ENCODE measurements at regions not wholly inside any gene's neighbourhood (a gene's known extent, or its start where the extent isn't known, plus 50 kb on each side); places are given as distances from the start of the nearest gene placed in this dataset.

DNA sequence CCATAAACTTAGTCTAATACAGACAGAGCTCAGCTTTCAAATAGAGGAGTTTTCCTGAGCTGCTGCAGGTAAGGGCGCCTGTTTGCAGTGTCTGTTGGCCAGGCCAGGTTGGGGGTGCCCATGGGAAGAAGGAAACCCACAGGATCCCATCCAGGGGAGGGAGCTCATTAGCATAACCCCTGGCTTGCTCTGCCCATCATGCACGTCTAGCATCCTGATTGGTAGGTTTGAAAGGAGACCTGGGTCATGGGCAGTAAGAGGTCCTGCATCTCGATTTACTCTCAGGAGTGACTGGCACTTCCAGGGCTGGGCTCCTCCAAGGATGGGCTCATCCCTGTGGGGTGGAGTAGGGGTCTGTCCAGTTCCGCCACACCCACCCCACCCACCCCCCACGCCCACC lies 103.7 kb upstream of the CLDN14 start:
- TF ChIP-seq, protein P1, sequence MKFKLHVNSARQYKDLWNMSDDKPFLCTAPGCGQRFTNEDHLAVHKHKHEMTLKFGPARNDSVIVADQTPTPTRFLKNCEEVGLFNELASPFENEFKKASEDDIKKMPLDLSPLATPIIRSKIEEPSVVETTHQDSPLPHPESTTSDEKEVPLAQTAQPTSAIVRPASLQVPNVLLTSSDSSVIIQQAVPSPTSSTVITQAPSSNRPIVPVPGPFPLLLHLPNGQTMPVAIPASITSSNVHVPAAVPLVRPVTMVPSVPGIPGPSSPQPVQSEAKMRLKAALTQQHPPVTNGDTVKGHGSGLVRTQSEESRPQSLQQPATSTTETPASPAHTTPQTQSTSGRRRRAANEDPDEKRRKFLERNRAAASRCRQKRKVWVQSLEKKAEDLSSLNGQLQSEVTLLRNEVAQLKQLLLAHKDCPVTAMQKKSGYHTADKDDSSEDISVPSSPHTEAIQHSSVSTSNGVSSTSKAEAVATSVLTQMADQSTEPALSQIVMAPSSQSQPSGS (CRISPR knock-in tag; IDR thresholded peaks at IDR 0.05): no peak
- TF ChIP-seq, protein P2, sequence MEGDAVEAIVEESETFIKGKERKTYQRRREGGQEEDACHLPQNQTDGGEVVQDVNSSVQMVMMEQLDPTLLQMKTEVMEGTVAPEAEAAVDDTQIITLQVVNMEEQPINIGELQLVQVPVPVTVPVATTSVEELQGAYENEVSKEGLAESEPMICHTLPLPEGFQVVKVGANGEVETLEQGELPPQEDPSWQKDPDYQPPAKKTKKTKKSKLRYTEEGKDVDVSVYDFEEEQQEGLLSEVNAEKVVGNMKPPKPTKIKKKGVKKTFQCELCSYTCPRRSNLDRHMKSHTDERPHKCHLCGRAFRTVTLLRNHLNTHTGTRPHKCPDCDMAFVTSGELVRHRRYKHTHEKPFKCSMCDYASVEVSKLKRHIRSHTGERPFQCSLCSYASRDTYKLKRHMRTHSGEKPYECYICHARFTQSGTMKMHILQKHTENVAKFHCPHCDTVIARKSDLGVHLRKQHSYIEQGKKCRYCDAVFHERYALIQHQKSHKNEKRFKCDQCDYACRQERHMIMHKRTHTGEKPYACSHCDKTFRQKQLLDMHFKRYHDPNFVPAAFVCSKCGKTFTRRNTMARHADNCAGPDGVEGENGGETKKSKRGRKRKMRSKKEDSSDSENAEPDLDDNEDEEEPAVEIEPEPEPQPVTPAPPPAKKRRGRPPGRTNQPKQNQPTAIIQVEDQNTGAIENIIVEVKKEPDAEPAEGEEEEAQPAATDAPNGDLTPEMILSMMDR (IDR thresholded peaks at IDR 0.05 in 2 of 3, conservative IDR thresholded peaks at IDR 0.05 in 1 of 3; ENCODE audit: insufficient read depth in 2 of 3, low read depth in 1 of 3, low read length in 3 of 3): no peak
- TF ChIP-seq ZNF232 (CRISPR knock-in tag; IDR thresholded peaks at IDR 0.05) (no peak), TBL1XR1 (IDR thresholded peaks at IDR 0.05; ENCODE audit: low read length in 2 of 2) (no peak), CEBPB (tag; IDR thresholded peaks at IDR 0.05) (no peak), EZH2 (IDR thresholded peaks at IDR 0.05; ENCODE audit: borderline replicate concordance, low read depth, low read length) (no peak), TARDBP (IDR thresholded peaks at IDR 0.05) (no peak), HDAC6 (IDR thresholded peaks at IDR 0.05; ENCODE audit: low read depth, low read length) (no peak)
- TF ChIP-seq, protein P3, sequence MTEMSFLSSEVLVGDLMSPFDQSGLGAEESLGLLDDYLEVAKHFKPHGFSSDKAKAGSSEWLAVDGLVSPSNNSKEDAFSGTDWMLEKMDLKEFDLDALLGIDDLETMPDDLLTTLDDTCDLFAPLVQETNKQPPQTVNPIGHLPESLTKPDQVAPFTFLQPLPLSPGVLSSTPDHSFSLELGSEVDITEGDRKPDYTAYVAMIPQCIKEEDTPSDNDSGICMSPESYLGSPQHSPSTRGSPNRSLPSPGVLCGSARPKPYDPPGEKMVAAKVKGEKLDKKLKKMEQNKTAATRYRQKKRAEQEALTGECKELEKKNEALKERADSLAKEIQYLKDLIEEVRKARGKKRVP (CRISPR knock-in tag; IDR thresholded peaks at IDR 0.05): no peak
